Gastrocnemius medialis (tissue), 4 donors: ENCODE measurements at regions not wholly inside any gene's neighbourhood (a gene's known extent, or its start where the extent isn't known, plus 50 kb on each side); places are given as distances from the start of the nearest gene placed in this dataset.

Source experiments
- POLR2A ChIP-seq, 2 donors: fragments of 450-650 bp; IDR thresholded peaks; one replicate each; pipeline ENCODE4 v1.6.1; 2017; ENCODE audit warnings: antibody characterized with exemption in 2 of 2, mild to moderate bottlenecking in 2 of 2, moderate library complexity in 2 of 2
- TF ChIP-seq, protein P1 (sequence below), 5 experiments: fragments of 450-650 bp in 3 of 5; fragments of 200-600 bp in 2 of 5; sonication (generic) in 2 of 5; IDR thresholded peaks in 4 of 5; conservative IDR thresholded peaks in 1 of 5; 1 replicate in 4 of 5; 2 replicates in 1 of 5; pipeline ENCODE4 v1.5.1; 2016 to 2019; ENCODE audit warnings: antibody characterized with exemption in 5 of 5, mild to moderate bottlenecking in 3 of 5, moderate library complexity in 3 of 5

DNA sequence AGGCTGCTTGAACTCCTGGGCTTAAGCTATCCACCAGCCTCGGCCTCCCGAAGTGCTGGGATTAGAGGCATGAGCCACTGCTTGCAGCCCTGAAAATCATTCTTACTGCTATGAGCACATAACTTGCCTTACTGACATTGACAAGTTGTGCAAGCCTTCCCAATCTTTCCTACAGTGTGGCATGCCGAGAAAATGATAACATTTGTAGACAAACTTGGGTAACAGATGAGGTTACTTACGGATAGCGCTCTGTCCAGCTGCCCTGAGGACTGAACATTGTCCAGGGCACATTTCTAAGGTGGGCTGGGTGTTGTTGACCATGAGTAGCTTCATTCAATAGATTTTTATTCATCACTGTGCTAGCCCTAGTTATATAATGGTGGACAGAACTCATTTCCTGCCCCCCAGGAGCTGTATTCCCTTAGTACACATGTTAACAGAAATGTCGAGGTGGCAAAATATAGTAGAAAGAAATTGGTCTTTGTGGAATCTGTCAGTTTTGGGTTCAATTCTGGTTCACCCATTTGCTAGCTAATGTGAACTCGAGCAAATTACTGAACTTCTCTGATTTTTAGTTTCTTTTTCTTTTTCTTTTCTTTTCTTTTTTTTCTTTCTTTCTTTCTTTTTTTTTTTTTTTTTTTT lies 118.4 kb upstream of the AKIRIN2 start:
- TF ChIP-seq, protein P1, sequence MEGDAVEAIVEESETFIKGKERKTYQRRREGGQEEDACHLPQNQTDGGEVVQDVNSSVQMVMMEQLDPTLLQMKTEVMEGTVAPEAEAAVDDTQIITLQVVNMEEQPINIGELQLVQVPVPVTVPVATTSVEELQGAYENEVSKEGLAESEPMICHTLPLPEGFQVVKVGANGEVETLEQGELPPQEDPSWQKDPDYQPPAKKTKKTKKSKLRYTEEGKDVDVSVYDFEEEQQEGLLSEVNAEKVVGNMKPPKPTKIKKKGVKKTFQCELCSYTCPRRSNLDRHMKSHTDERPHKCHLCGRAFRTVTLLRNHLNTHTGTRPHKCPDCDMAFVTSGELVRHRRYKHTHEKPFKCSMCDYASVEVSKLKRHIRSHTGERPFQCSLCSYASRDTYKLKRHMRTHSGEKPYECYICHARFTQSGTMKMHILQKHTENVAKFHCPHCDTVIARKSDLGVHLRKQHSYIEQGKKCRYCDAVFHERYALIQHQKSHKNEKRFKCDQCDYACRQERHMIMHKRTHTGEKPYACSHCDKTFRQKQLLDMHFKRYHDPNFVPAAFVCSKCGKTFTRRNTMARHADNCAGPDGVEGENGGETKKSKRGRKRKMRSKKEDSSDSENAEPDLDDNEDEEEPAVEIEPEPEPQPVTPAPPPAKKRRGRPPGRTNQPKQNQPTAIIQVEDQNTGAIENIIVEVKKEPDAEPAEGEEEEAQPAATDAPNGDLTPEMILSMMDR (IDR thresholded peaks at IDR 0.05 in 4 of 5, conservative IDR thresholded peaks at IDR 0.05 in 1 of 5): no peak
- TF ChIP-seq POLR2A (IDR thresholded peaks at IDR 0.05): no peak
